ENCODE measurements at regions not wholly inside any gene's neighbourhood (a gene's known extent, or its start where the extent isn't known, plus 50 kb on each side); places are given as distances from the start of the nearest gene placed in this dataset.
A peak's percentile ranks its signal among the peaks of the same experiment; 100 is the strongest.

- Histone ChIP-seq H2AFZ (ENCODE audit: low read depth, low read length, poor library complexity, severe bottlenecking) (no peak overlapping the region), H3K4me1 (ENCODE audit: control insufficient read depth in 1 of 2, insufficient read depth in 2 of 2, low read length in 2 of 2) (peaks cover 0 to 5% of the 10 kb centered on the region in 2 experiments; a peak in 1 of 4 replicates), H3K36me3 (ENCODE audit: control insufficient read depth in 1 of 2, insufficient read depth in 2 of 2, low read length in 2 of 2) (no peaks in the 10 kb centered on the region), H3K9me3 (ENCODE audit: control insufficient read depth in 1 of 2, insufficient read depth in 1 of 2, low read depth in 1 of 2, low read length in 2 of 2) (no peaks in the 10 kb centered on the region), H3K79me2 (ENCODE audit: insufficient read depth, low read length) (no peaks in the 10 kb centered on the region), H3K27me3 (ENCODE audit: insufficient read depth, low read length) (0 out of 2 replicates have a peak, but pooled peaks cover 9% of the 10 kb centered on the region), H3K27ac (ENCODE audit: low read depth, low read length) (no peak overlapping the region), H3K9me2 (ENCODE audit: insufficient read depth) (no peaks in the 10 kb centered on the region), H4K20me1 (ENCODE audit: insufficient read depth) (no peaks in the 10 kb centered on the region), H3K4me3 (replicated peaks in 1 of 2; ENCODE audit: low read depth in 1 of 2, low read length in 2 of 2) (no peak overlapping the region), H3K4me2 (ENCODE audit: low read length) (0 out of 2 replicates have a peak overlapping the region, but pooled peaks have one; percentile 62), H3K9ac (ENCODE audit: low read length) (no peak overlapping the region)
- ChIA-PET RAD21 (ENCODE audit: low non-redundant PET in 1 of 2, low total read pairs in 2 of 2, uncharacterized antibody in 2 of 2, unreplicated experiment in 2 of 2) (interaction anchor here (0.7 to 1.9 kb wide), 4 partner anchors 234 to 747 kb away, joined by 6 to 9 read pairs (median 6); no protein-coding TSS in a partner anchor), POLR2A (no interaction called here), CTCF (interaction anchor here (1.2 to 4.0 kb wide), 5 partner anchors 233 to 892 kb away, joined by 3 to 46 read pairs (median 23); no protein-coding TSS in a partner anchor)
- ATAC-seq (no peak), DNase-seq (ENCODE audit: low read depth, low spot score) (no peak)
- no peak for TF ChIP-seq JUND (IDR thresholded peaks at IDR 0.05)
- TF ChIP-seq MAX (IDR thresholded peaks at IDR 0.05), result no peak
- no peak for TF ChIP-seq SIN3A (IDR thresholded peaks at IDR 0.05; ENCODE audit: low read depth)
- TF ChIP-seq SP1 (IDR thresholded peaks at IDR 0.05; ENCODE audit: low read depth), result no peak
- no peak for TF ChIP-seq CTCF (IDR thresholded peaks at IDR 0.05 in 2 of 3, conservative IDR thresholded peaks at IDR 0.05 in 1 of 3; ENCODE audit: borderline replicate concordance in 1 of 3, insufficient read depth in 1 of 3, low read depth in 2 of 3, low read length in 2 of 3)
- no peak for TF ChIP-seq ELF1 (IDR thresholded peaks at IDR 0.05; ENCODE audit: borderline replicate concordance, low read depth)
- no peak for TF ChIP-seq ATF3 (IDR thresholded peaks at IDR 0.05)
- no peak for TF ChIP-seq ZBTB33 (IDR thresholded peaks at IDR 0.05; ENCODE audit: extremely low read depth, insufficient replicate concordance, low read length)
- no peak for TF ChIP-seq POLR2A (IDR thresholded peaks at IDR 0.05; ENCODE audit: borderline replicate concordance, extremely low read depth, insufficient read depth, insufficient read length)
- TF ChIP-seq EZH2phosphoT487 (IDR thresholded peaks at IDR 0.05; ENCODE audit: borderline replicate concordance), result no peak
- TF ChIP-seq FOSL1 (IDR thresholded peaks at IDR 0.05; ENCODE audit: low read depth), result no peak
- TF ChIP-seq ZNF274 (IDR thresholded peaks at IDR 0.05; ENCODE audit: low read depth, low read length), result no peak
- TF ChIP-seq TCF7L2 (IDR thresholded peaks at IDR 0.05; ENCODE audit: borderline replicate concordance, extremely low read depth, insufficient read depth, insufficient read length), result no peak
- TF ChIP-seq ZFX (IDR thresholded peaks at IDR 0.05), result no peak
- no peak for TF ChIP-seq REST (IDR thresholded peaks at IDR 0.05; ENCODE audit: low read depth)
- no peak for TF ChIP-seq EGR1 (IDR thresholded peaks at IDR 0.05; ENCODE audit: low read depth)
- no peak for TF ChIP-seq SRF (IDR thresholded peaks at IDR 0.05; ENCODE audit: low read depth)
- TF ChIP-seq YY1 (IDR thresholded peaks at IDR 0.05; ENCODE audit: extremely low read depth, insufficient replicate concordance, low read depth, low read length), result no peak
- intact Hi-C loops (cut with micrococcal nuclease), result loop anchor here (5.0 kb wide), 1 partner anchor 748 kb away; no protein-coding TSS in a partner anchor
- BruUV-seq (replicated peaks), result no TSS peak
Observed at GRCh38 chr1:181189245-181189644, 100.7 kb downstream of the IER5 start.
